Ectodermal cell (in vitro differentiated cells): ENCODE measurements at regions not wholly inside any gene's neighbourhood (a gene's known extent, or its start where the extent isn't known, plus 50 kb on each side); places are given as distances from the start of the nearest gene placed in this dataset.
"Not testable (repeated sequence)": the region's sequence is repeated elsewhere in the genome, so short reads cannot be mapped to it uniquely, and the experiment has no call there.

ENCODE experiments used
- H3K27ac ChIP-seq: 2 replicates; pipeline ENCODE4 v1.7.0; 2013; ENCODE audit warnings: mild to moderate bottlenecking, low read depth, low read length; ENCODE audit not compliant: insufficient read depth, poor library complexity, severe bottlenecking
- H3K27me3 ChIP-seq: 2 replicates; pipeline ENCODE4 v1.7.0; 2013; ENCODE audit warnings: mild to moderate bottlenecking, low read length; ENCODE audit not compliant: insufficient read depth, control insufficient read depth, poor library complexity, severe bottlenecking
- H3K36me3 ChIP-seq: one replicate; pipeline ENCODE4 v1.7.0; 2013; ENCODE audit warnings: low read length; ENCODE audit not compliant: control insufficient read depth, insufficient read depth
- H3K4me1 ChIP-seq: one replicate; pipeline ENCODE4 v1.7.0; 2013; ENCODE audit warnings: low read length; ENCODE audit not compliant: control insufficient read depth, insufficient read depth
- H3K4me3 ChIP-seq: 2 replicates; pipeline ENCODE4 v1.7.0; 2013; ENCODE audit warnings: low read depth, low read length, control low read depth; ENCODE audit not compliant: insufficient read depth
- H3K9me3 ChIP-seq: 2 replicates; pipeline ENCODE4 v1.7.0; 2013; ENCODE audit warnings: mild to moderate bottlenecking, low read length, moderate library complexity; ENCODE audit not compliant: control insufficient read depth
- WGBS, 2 experiments: methylation state at CpG; one replicate each; pipeline ENCODE4 v1.1.7; 2013; ENCODE audit warnings: missing lambda C conversion rate in 2 of 2; 5-methylcytosine and 5-hydroxymethylcytosine counted together

DNA sequence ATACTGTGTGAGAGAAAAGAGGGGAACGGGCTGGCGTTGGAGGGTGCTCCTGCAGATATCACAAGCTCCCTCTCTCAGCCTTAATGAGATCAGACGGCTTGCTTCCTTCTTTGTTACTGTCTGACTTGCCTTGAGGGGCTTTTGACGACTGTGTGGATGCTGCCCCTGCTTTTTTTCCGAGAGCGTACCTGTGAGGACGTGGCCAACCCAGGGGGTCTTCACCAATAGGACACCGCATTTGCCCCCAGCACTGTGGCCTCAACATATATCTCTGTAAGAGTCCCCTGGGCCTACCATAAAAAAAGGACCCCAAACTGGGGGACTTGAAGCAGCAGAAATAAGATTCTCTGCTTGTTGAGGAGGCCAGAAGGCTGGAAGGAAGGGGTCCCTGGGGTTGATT lies 143.9 kb downstream of the SHOX start:
- Histone ChIP-seq H3K36me3 (no peaks in the 10 kb centered on the region), H3K9me3 (no peaks in the 10 kb centered on the region), H3K4me1 (peaks cover 6% of the 10 kb centered on the region), H3K4me3 (no peak overlapping the region), H3K27me3 (no peaks in the 10 kb centered on the region), H3K27ac (no peak overlapping the region)
- 75% methylated on average over 8 of the region's 8 CpGs for WGBS, 2 experiments

DNA sequence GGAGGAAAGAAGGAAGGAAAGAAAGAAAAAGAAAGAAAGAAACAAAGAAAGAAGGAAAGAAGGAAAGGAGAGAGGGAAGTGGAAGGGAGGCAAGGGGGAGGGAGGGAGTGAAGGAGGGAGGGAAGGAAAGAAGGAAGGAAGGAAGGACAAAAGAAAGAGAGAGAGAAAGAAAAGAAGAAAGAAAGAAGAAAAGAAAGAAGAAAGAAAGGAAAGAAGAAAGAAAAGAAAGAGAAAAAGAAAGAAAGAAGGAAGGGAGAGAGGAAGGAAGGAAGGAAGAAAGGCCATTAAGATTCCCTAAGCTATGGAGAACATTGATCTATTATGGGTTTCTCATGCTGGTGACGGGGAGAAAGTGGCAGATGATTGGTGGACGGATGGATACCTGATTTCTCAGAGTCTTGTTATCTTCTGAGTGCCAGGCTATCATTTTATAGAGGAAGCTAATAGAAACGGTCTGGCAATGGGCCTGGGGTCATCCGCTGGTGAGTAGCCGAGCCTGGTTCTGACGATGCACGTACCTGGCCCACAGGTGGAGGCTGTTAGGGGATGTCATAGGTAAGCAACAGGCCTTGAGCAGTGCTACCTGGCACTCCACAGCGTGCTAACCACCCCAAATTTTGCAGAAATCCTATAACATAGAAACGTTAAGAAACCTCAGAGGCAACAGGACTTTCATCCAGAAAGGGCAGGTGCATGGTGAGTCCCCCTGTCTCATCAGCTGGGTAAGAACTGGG lies 142.9 kb downstream of the SHOX start:
- no peak overlapping the region for H3K4me3 ChIP-seq
- H3K4me1 ChIP-seq: peaks cover 6% of the 10 kb centered on the region
- 89 to 94% methylated on average over 9 of the region's 9 CpGs for WGBS, 2 experiments
- no peaks in the 10 kb centered on the region for H3K36me3 ChIP-seq
- no peaks in the 10 kb centered on the region for H3K27me3 ChIP-seq
- H3K27ac ChIP-seq: no peak overlapping the region
- no peaks in the 10 kb centered on the region for H3K9me3 ChIP-seq

- no peak overlapping the region for H3K27ac ChIP-seq
- no peak overlapping the region for H3K4me3 ChIP-seq
- H3K27me3 ChIP-seq: no peaks in the 10 kb centered on the region
- no peaks in the 10 kb centered on the region for H3K36me3 ChIP-seq
- WGBS, 2 experiments: 73 to 82% methylated on average over 6 of the region's 6 CpGs
- no peaks in the 10 kb centered on the region for H3K9me3 ChIP-seq
- peaks cover 6% of the 10 kb centered on the region for H3K4me1 ChIP-seq
Measured at GRCh38 chrX:771536-771935, 140.9 kb downstream of the SHOX start.

DNA sequence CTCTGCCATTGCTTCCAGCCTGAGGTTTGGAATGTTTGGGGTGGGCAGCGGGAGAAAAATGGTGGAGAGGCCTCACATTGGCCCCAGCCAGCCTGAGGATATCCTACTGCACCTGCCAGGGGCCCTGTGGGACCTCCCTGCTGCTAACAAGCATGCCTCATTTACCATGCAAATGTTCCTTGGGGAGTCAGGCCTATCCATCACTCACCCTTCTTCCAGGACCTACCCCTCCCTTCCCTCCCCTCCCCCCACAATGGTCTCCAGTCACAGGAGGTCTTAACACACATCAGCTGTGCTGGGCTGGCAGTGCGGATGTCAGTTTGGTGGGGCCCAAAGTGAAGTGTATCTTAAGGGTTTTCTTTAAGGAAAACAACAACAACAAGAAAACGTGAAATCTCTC lies 139.2 kb downstream of the SHOX start:
- Histone ChIP-seq H3K27me3 (no peaks in the 10 kb centered on the region), H3K4me1 (peaks cover 6% of the 10 kb centered on the region), H3K27ac (no peak overlapping the region), H3K4me3 (no peak overlapping the region), H3K9me3 (no peaks in the 10 kb centered on the region), H3K36me3 (no peaks in the 10 kb centered on the region)
- WGBS, 2 experiments: 29 to 36% methylated on average over 3 of the region's 3 CpGs

DNA sequence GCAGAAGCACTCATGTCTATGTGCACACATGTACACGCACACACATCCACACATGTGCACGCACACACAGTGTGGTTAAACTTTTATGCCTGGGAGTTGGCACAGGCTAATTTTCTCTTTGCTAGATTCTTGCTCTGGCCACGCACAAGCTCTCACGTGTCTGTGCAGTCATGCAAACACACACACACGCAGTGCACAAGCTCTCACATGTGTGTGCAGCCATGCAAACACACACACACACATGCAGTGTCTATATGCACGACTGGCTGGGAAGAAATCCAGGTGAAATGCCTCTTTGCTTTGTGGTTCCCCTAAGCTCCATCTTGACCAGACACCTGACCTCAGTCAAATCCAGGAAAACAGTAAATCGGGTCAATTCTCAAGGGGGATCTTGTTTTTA lies 138.0 kb downstream of the SHOX start:
- WGBS, 2 experiments: 92 to 93% methylated on average over 7 of the region's 7 CpGs
- no peaks in the 10 kb centered on the region for H3K36me3 ChIP-seq
- no peaks in the 10 kb centered on the region for H3K27me3 ChIP-seq
- H3K27ac ChIP-seq: no peak overlapping the region
- H3K4me3 ChIP-seq: no peak overlapping the region
- peaks cover 6% of the 10 kb centered on the region for H3K4me1 ChIP-seq
- no peaks in the 10 kb centered on the region for H3K9me3 ChIP-seq

DNA sequence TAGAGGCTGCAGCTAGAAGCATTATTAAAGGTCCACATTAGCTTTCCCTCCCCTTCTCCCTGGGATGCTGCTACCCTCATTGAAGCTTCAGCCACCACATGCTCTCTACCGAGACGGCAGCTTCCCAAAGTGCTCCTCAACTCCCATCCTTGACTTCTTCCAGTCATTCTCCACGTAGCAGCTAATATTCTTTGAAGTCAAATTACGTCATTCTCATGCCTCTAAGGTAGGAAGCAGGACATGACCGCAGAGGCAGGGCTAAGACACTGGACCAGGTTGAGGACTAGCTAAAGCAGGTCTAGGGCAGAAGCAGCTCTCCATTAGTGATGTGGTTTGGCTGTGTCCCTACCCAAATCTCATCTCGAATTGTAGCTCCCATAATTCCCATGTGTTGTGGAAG lies 128.3 kb downstream of the SHOX start:
- Histone ChIP-seq H3K27ac (no peak overlapping the region), H3K4me1 (no peaks in the 10 kb centered on the region), H3K4me3 (no peak overlapping the region), H3K27me3 (no peaks in the 10 kb centered on the region), H3K36me3 (no peaks in the 10 kb centered on the region), H3K9me3 (no peaks in the 10 kb centered on the region)
- WGBS, 2 experiments: 94 to 96% methylated on average over 6 of the region's 6 CpGs

GRCh38 chrX:750812-751211 lies 120.2 kb downstream of the SHOX start:
- Histone ChIP-seq H3K9me3 (no peaks in the 10 kb centered on the region), H3K4me3 (no peak overlapping the region), H3K27me3 (no peaks in the 10 kb centered on the region), H3K4me1 (no peaks in the 10 kb centered on the region), H3K27ac (no peak overlapping the region), H3K36me3 (no peaks in the 10 kb centered on the region)
- WGBS, 2 experiments: 82 to 87% methylated on average over 7 to 8 of the region's 9 CpGs

- no peaks in the 10 kb centered on the region for H3K27me3 ChIP-seq
- no peaks in the 10 kb centered on the region for H3K9me3 ChIP-seq
- WGBS, 2 experiments: 93 to 95% methylated on average over 5 of the region's 5 CpGs
- H3K36me3 ChIP-seq: no peaks in the 10 kb centered on the region
- H3K27ac ChIP-seq: no peak overlapping the region
- H3K4me1 ChIP-seq: no peaks in the 10 kb centered on the region
- no peak overlapping the region for H3K4me3 ChIP-seq
Measured at GRCh38 chrX:750263-750662, 119.7 kb downstream of the SHOX start.

DNA sequence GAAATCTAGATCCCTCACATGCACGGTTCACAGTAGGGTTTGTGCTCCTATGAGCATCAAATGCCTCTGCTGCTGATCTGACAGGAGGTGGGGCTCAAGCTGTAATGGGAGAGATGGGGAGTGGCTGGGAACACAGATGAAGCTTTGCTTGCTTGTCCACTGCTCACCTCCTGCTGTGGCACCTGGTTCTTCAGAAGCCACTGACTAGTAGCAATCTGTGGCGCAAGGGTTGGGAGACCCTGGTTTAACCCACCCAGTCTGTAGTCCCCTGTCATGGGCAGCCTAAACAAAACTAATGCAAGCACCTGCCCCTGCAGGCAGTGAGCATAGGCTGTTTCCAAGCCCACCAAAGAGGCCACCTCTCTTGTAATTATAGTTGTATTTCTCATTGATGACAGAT lies 116.6 kb downstream of the SHOX start:
- H3K27me3 ChIP-seq: no peaks in the 10 kb centered on the region
- 86 to 90% methylated on average over 2 of the region's 2 CpGs for WGBS, 2 experiments
- no peaks in the 10 kb centered on the region for H3K36me3 ChIP-seq
- H3K27ac ChIP-seq: no peak overlapping the region
- H3K4me1 ChIP-seq: no peaks in the 10 kb centered on the region
- H3K4me3 ChIP-seq: no peak overlapping the region
- no peaks in the 10 kb centered on the region for H3K9me3 ChIP-seq

DNA sequence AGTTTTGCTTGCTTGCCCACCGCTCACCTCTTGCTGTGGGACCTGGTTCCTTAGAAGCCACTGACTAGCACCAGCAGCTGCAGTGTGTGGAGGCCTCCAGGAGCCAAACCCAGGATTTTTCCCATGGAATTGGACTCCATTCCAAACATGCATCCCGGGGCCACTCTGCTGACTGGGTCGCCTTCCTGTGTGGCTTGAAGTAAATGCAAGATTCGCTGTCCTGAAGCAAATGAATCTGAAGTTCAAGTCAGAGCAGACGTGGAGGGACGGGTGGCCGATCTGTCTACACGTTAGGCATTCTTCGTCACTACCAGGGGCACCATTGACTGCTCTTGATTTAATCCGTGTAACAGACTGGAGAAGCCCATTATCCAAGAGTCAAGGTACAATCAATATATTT lies 109.0 kb downstream of the SHOX start:
- H3K36me3 ChIP-seq: no peaks in the 10 kb centered on the region
- H3K4me3 ChIP-seq: no peak overlapping the region
- WGBS, 2 experiments: 86 to 88% methylated on average over 10 of the region's 10 CpGs
- H3K9me3 ChIP-seq: no peaks in the 10 kb centered on the region
- peaks cover 5% of the 10 kb centered on the region for H3K4me1 ChIP-seq
- H3K27me3 ChIP-seq: no peaks in the 10 kb centered on the region
- no peak overlapping the region for H3K27ac ChIP-seq

DNA sequence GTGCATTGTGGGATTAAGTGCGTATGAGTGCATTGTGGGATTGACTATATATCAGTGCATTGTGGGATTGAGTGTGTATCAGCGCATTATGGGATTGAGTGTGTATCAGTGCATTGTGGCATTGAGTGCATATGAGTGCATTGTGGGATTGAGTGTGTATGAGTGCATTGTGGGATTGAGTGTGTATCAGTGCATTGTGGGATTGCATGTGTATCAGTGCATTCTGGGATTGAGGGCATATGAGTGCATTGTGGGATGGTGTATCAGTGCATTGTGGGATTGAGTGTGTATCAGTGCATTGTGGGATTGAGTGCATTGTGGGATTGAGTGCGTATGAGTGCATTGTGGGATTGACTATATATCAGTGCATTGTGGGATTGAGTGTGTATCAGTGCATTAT lies 106.4 kb downstream of the SHOX start:
- H3K36me3 ChIP-seq, H3K4me1 ChIP-seq, H3K27me3 ChIP-seq, H3K4me3 ChIP-seq, H3K9me3 ChIP-seq, H3K27ac ChIP-seq: not testable (repeated sequence)
- WGBS, 2 experiments: 76 to 77% methylated on average over 3 of the region's 3 CpGs
